NCI-H526 (cell line): ENCODE measurements at regions not wholly inside any gene's neighbourhood (a gene's known extent, or its start where the extent isn't known, plus 50 kb on each side); places are given as distances from the start of the nearest gene placed in this dataset.

ENCODE experiments used
- DNase-seq, 2 experiments: peaks; one replicate each; lab custom pipeline; 2025; lab: John Stamatoyannopoulos, UW

GRCh38 chr3:176714034-176714433 is 483.2 kb downstream of the TBL1XR1 start:
- DNase-seq, result peak in 1 of 2 experiments; percentile 11

GRCh38 chr3:176712191-176712590 is 485.1 kb downstream of the TBL1XR1 start:
- no peak for DNase-seq

GRCh38 chr3:176699288-176699687 is 498.0 kb downstream of the TBL1XR1 start:
- DNase-seq, result no peak

- no peak for DNase-seq
These were observed 499.9 kb downstream of the TBL1XR1 start for GRCh38 chr3:176697284-176697889.

- DNase-seq, result no peak
These were observed 500.5 kb downstream of the TBL1XR1 start for GRCh38 chr3:176696816-176697215.

GRCh38 chr3:176692966-176693785 is 504.1 kb downstream of the TBL1XR1 start:
- peak in 1 of 2 experiments; percentile 50 for DNase-seq

- DNase-seq, result no peak
These were observed 504.9 kb downstream of the TBL1XR1 start for GRCh38 chr3:176692199-176692965.

- DNase-seq, result no peak
These were observed 507.0 kb downstream of the TBL1XR1 start for GRCh38 chr3:176690083-176690869.

- DNase-seq, result peak in 1 of 2 experiments; percentile 4
These were observed 509.5 kb downstream of the TBL1XR1 start for GRCh38 chr3:176687754-176688153.

- no peak for DNase-seq
These were observed 513.9 kb downstream of the TBL1XR1 start for GRCh38 chr3:176683382-176683781.

GRCh38 chr3:176663837-176664831 is 533.1 kb downstream of the TBL1XR1 start:
- peak; percentile 76 to 84 for DNase-seq

- DNase-seq, result peak; percentile 16 to 32
These were observed 533.9 kb downstream of the TBL1XR1 start for GRCh38 chr3:176663387-176663786.

GRCh38 chr3:176661432-176661964 is 535.8 kb downstream of the TBL1XR1 start:
- DNase-seq, result no peak

- no peak for DNase-seq
These were observed 541.7 kb downstream of the TBL1XR1 start for GRCh38 chr3:176655404-176656094.

GRCh38 chr3:176651622-176652021 is 545.7 kb downstream of the TBL1XR1 start:
- no peak for DNase-seq

- DNase-seq, result no peak
These were observed 546.8 kb downstream of the TBL1XR1 start for GRCh38 chr3:176650478-176650877.

GRCh38 chr3:176647987-176648386 is 549.3 kb downstream of the TBL1XR1 start:
- no peak for DNase-seq

GRCh38 chr3:176633511-176633910 is 563.8 kb downstream of the TBL1XR1 start:
- peak; percentile 80 to 91 for DNase-seq

- peak; percentile 95 for DNase-seq
These were observed 564.4 kb downstream of the TBL1XR1 start for GRCh38 chr3:176632925-176633324.

- DNase-seq, result no peak
These were observed 566.1 kb downstream of the TBL1XR1 start for GRCh38 chr3:176631165-176631564.
